CD4-positive, alpha-beta T cell treated with Interleukin-12 subunit alpha and Interleukin-12 subunit beta, for 1 hour (primary cell): ENCODE measurements at regions not wholly inside any gene's neighbourhood (a gene's known extent, or its start where the extent isn't known, plus 50 kb on each side); places are given as distances from the start of the nearest gene placed in this dataset.

ENCODE experiments used
- DNase-seq: peaks from one replicate; pipeline ENCODE4 v3.0.0-alpha.2; 2020

DNA sequence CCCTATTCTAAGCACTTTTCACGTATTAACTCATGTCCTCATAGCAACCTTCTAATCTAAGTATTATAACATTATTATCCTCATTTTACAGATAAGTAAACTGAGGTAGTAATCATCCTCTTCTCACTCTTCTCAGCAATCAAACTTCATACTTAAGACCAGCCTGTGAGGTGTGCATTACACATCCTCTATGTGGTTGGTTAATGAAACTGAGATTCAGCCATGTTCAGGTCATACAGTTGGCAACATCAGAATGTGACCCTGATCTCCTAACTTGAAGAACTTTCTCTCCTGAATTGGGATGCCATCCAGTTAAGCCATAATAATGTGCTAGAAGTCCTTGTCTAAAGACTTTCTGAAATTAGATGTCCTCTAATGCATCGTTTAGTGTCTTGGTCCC lies 275.1 kb upstream of the ANKRD55 start:
- DNase-seq: no peak

DNA sequence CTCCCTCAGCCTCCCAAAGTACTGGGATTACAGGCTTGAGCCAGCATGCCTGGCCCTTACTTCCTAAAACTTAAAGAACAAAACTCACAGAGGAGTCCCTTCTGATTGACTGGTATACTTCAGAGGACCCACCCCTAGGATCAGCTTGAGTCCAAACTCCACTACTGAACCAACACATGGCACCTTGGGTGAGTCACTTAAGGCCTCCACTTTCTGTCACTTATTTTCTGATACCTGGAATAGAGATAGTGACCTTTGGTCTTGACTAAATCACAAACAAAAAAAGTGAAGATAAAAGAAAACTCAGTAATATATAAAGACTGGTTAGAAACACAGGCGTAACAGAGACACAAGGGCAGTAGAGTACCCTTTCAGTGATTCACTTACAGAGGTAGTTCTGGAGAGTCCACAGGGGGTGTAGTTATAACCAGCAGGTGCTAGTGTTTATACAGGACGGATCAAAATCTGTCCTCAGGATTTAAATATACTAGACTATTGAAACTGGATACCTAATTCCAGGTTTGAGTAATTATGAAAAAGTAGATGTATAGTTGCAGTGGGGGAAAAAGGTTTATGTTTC lies 274.3 kb upstream of the ANKRD55 start:
- no peak for DNase-seq

DNA sequence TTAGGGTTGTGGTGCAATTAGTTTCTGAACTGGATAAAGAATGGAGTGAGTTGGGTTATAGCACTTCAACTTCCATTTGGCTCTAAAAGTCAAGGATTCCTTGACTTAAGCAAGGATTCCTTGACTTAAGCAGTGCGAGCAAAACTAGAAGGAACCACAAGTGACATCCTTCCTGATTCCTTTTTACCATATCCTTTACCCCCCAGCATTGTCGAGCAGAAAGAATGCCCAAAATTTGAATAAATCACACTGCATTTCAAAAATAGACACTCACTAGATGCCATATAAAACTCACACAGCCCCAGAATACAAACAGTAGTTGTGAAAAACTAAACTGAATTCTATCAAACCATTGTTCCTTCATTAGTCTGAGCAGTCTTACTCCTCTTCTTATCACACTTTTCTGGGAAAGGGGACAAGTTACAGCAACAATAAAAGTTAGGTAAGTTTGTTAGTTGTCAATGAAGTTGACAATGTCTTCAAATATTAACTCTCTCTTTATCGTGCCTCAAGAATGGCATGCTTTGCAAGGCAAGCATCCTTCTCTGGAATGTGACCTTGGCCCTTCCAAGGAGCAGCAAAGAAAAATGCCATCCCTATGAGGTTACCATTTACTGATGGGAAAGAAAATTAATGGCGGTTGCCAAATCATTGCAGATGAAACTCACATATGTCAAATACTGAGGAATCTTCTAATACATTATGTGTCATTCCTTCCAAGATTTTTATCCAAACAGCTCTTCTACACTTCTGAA lies 273.3 kb upstream of the ANKRD55 start:
- DNase-seq: no peak

DNA sequence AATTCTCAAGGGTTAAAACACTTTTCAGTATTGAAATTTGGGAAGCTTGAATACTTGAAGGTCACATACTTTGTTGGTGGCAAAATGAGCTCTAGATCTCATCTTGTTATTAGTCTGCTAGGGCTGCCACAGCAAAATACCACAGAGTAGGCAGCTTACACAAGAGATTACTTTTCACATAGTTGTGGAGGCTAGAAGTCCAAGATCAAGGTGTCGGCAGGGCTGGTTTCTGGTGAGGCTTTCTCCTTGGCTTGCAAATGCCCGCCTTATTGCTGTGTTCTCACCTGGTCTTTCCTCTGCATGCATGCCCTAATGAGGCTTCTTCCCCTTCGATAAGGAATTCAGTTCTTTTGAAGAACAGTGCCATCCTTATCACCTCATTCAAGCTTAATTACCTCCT lies 270.8 kb upstream of the ANKRD55 start:
- DNase-seq: no peak

DNA sequence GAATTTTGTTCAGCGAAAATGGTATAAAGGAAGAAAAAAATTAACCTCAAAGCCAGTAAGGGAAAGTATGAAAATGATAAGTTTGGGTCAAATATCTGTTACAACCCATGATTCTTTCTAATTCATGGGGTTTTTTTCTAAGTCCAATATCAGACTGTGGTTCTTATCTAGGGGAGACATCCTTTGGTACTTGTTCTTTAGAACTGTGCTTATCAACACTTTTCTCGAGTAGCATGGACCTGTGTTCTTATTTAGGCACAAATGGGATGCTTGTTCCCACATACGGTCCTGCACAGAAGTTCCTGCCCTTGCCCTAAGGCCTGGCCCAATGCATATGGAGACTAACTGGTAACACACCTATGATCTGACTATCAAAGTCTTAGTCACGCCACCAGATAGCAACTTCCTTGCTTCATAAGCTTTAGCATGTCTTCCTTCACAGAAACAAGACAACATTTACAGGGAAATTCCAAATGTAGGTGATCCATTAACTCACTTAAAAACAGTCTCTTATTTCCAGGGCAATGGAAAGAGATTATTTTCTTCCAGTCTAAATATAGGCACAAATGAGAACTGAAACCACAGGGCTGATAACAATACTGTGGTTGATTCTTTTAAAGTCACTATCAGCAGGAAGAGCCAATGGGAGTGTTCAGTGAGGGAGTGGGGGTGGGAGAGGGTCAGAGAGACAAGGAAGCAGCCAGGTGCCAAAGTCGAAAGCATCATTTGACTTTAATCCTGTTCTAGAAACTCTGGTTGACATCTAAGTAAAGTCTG lies 268.8 kb upstream of the ANKRD55 start:
- no peak for DNase-seq

DNA sequence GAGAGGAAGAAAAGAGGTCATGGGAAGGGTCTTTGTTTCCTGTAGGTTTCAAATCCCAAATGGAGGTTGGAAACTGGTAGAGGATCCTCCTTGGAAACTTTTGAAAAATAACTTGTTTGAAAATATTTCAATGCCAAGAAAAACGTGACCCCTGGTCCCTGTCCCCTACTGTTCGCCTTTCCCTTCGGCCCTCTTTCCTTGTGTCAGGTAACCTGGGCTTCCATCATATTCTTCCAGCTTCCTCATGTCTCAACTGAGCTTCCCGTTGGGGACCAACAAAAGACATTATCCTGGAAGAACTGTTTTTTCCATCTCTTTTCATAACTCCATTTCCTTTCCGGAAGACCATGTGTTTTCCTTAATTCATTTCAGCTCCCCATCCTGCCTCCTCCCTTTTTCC lies 266.8 kb upstream of the ANKRD55 start:
- no peak for DNase-seq

DNA sequence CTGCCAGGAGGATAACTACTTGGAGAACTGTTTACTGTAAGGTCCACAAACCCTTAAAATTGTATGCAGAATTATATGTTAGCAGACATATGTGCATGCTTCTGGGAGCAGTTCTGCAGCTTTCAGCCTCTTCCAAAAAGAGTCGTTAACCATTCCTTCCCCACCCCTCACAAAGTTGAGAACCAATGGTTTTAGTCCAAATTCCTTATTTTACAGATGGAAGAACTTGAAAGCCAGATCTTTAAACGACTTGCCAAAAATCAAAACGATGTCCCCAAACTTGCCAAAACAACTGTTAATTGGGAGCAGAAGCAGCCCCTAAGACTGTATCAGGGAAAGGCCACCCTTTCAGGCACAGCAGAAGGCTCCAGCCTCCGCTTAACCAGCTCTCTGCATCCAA lies 266.4 kb upstream of the ANKRD55 start:
- DNase-seq: no peak

DNA sequence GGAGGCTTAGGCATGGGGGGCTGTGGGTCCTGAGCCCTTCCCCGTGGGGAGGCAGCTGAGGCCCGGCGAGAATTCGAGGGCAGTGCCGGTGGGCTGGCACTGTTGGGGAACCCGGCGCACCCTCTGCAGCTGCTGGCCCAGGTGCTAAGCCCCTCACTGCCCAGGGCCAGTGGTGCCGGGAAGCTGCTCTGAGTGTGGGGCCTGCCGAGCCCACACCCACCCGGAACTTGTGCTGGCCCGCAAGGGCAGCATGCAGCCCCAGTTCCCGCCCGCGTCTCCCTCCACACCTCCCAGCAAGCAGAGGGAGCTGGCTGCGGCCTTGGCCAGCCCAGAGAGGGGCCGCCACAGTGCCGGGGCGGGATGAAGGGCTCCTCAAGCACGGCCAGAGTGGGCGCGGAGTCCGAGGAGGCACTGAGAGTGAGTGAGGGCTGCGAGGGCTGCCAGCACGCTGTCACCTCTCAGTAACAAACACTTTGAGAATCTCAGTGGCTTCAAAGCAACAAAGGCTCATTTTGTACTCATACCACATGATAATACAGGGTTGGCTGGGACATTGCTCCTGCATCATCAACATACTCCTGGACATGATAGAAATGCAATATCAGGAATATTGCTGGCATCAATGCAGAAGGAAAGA lies 265.7 kb upstream of the ANKRD55 start:
- no peak for DNase-seq

DNA sequence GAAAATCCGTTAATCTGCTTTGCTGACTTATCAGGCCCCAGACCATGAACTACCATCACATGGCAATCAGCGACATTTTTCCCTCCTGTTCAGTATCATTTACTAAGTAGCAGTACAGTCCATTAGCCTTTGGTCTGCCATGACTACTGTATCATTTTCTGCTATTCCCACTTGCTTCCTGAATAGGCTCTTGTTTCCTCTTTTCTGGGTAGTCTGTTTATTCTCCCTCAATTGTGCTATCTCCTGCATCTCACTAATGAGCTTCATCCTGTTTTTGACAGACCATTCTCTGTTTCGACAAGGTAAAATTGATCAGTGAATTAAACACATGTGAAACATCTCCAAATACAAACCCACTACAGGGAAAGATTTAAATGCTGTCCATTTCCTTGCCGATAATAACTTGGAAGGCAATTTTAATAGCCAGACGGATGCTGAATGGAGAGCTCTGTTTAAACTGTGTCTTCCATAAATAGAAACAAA lies 263.5 kb upstream of the ANKRD55 start:
- DNase-seq: no peak

DNA sequence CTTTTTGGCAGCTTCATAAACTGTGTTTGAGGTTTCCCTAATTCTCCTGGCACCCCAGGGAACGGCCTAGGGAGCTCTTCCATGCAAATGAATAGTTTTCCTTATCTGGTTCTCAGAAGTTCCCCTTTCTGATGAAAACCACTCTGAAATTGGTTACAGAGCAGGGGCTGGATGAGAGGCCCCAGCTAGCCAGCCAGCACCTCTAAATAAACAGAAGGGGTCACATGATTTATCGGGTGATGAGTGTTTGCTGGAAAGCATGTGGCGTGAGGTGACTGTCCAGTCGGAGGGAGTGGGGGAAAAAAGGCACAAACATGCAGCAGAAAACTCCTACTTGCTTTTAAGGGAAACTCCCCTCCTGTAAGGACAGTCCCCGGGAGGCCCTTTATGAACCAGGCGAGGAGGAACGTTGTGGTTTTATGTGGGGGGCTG lies 261.2 kb upstream of the ANKRD55 start:
- DNase-seq: no peak

DNA sequence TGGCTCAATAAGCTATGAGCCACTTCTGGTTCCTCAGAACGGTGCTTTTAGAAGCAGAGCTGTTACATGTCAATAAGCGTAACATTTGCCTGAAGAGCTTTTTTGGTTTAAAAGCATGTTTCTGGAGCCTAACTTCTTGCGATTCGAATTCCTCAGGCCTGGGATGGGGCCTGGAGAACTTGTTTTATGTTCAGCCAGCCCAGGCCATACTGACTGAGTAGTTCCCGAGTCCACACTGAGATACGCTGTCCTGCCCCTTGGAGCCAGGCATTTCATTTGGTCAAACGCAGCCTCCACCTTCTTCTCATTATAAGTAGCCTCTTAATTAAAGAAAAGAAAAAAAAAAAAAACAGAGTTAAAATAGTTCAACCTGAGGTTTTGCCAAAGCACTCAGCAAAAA lies 260.6 kb upstream of the ANKRD55 start:
- DNase-seq: no peak

DNA sequence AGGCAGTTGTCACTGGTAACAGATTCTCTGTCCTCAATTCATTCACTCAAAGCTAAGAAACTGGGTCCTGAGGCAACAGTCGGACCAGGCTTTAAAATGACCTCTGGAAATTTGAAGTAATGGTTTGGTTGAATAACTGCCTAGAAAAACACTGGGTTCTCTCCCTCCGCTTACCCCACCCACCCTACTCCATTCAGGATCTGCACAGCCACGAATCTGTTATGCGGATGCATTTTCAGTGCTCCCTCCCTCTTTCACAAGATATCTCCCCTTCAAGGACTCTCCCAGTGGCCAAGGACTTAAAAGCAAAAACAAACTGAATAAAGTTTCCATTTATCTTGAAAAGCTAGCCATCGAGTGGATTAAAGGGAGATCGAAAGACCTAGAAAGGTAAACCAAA lies 260.2 kb upstream of the ANKRD55 start:
- DNase-seq: no peak

DNA sequence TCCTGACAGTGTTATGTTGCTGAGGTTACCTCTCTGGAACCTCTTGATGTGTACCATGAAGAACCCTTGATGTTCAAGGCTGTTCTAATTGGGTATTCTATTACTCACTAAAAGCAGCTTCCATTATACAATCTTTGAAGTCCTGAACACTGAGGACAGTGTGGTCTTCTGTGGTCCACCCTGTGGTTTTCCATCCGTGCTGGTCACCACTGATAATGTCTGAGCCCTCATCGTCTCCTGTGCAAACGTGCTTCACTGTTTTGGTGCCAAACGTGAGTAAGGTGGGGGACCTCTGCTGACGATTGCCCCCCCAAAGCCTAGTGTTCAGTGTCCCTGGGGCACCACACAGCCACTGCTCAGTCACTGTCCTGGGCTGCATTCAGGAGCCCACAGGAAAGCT lies 259.7 kb upstream of the ANKRD55 start:
- DNase-seq: no peak

DNA sequence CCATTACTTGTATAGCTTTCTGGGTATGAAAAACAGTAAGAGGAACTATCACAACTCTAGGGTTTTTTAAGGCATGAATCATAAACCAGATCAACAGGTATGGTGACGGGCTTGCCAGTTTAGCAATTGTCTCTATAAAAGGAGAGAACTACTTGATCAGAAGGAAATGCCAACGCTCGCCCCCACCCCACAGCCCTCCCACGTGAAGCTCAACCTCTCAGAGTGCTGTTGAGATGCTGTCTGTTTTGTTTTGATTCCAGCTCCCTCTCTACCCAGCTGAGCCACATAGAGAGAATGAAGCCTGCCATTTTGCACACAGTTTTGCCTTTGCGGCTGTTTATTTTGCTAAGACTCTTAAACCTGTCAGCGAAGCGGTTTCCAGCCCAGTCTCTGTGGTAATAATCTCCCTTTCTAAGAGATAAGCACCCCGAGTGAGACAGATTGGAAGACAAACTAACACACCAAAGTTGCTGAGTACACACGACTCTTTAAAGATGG lies 257.9 kb upstream of the ANKRD55 start:
- no peak for DNase-seq

DNA sequence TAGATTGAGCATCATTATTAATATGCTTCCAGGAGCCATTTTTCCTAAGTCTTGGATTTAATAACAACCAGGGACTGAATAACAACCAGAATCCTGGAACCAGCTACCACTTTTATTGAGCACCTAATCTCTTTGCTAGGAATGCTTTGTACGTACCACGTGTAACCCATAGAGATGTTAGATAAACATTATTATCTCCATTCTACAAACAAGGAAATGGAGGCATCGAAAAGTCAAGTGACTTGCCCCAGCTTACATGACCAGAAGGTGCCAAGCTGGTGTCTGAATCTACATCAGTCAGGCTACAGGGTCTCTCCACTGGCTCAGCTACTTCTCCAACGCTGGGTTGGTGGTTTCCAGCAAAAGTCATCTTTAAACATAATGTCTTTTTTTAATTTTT lies 256.1 kb upstream of the ANKRD55 start:
- no peak for DNase-seq

DNA sequence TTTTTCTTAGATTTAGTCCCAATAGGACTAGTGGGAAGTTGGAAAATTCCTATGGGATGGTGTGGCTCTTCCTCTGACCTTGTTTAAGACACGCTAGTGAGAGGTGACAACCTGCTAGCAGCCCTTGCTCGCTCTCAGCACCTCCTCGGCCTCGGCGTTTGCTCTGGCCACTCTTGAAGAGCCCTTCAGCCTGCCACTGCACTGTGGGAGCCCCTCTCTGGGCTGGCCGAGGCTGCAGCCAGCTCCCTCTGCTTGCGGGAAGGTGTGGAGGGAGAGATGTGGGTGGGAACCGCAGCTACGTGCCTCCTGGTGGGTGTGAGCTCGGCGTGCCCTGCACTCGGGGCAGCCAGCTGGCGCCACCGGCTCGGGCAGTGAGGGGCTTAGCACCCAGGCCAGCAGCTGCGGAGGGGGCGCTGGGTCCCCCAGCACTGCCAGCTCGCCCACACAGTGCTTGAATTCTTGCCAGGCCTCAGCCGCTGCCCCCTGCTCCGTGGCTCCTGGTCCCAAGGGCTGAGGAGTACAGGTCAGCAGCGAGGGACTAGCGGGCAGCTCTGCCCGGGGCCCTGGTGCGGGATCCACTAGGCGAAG lies 254.5 kb upstream of the ANKRD55 start:
- DNase-seq: no peak

DNA sequence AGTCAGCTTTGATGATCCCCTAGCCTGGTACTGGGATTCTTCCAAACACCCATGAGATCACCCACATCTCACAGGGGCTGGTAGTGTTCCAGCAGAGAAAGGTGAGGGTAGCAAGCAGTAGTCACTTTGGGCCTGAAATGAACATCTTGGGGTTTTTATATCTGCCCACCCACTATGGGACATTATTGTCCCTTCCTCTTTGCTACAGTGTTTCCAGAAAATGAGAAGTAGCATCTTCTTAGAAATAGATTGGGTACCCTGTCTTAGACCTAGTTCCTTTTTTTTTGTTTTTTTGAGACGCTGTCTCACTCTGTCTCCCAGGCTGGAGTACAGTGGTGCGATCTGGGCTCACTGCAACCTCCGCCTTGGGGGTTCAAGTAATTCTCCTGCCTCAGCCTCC lies 249.2 kb upstream of the ANKRD55 start:
- no peak for DNase-seq

DNA sequence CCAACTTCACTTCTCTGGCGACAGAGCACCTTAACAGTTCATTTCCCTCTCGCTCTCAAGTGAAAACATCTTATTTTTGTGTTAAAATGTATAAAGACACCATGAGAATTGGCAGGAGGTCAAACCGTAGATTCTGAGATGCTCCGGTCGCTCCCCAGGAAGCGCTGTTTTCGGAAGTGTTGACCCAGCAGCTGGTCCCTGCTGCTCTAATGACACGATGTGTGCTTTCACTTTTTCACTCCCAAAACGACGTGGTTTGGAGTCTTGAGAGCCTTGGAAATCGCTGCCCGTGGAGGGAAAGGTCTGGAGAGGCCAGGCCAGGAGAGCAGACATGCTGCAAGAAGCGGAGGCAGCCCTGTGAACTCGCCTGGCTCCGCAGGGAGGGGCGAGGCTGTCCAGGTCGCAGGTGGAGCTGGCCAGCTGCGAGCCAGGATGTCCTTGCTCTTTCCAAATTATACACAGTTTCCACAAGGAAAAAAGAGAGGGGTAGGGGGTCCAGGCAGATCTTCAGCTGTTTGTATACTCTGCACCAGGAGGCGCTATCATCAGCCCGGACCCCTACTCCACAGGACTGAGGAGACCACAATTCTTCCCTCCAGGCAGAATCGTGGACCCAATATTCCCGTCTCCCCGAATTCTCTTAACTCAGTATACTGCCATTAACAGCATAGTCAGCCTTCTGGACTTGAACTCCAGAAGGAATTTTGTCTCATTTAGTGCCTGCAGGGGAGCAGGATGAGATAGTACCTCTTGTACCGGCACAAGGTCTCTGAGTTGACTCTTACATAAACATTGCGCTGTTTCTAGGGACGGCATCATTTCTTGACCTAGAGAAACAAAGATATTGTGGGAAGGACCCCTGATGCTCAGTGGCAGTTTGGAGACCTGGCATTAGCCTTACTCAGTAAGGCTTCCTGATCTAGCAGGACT lies 248.6 kb upstream of the ANKRD55 start:
- no peak for DNase-seq

DNA sequence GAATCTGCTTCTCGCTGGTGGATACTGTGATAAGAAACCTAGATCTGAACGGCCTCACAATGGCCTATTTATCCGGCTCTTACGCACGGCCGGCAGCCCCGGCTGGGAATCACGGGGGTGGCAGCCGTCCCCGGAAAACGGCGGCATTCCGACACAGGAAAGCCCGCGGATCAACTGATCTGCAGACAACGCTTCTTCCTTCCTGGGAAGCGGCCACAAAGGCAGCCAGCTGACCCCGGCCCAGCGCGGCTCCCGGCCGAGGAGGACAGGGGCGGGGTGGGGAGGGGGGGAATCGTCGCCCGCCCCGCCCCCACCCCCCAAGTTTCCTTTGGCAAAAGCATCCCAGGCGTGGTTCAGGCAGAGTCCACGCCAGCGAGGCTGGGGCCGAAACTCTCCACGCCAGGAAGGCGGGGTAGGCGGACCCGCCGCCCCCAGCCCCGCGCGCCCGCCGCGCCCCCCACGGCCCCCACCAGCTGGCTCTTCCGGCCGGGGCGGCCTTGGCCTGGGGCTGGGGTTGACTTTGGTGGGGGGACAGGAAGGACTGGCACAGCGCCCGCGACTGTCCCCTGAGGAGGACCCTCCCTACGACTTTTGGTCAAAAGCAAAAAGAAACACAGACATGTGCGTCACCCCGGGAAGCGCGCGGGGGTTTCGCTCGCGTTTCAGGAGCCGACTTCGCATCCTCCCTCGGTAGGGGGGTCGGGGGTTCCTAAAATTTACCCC lies 247.7 kb upstream of the ANKRD55 start:
- DNase-seq: peak; percentile 46

DNA sequence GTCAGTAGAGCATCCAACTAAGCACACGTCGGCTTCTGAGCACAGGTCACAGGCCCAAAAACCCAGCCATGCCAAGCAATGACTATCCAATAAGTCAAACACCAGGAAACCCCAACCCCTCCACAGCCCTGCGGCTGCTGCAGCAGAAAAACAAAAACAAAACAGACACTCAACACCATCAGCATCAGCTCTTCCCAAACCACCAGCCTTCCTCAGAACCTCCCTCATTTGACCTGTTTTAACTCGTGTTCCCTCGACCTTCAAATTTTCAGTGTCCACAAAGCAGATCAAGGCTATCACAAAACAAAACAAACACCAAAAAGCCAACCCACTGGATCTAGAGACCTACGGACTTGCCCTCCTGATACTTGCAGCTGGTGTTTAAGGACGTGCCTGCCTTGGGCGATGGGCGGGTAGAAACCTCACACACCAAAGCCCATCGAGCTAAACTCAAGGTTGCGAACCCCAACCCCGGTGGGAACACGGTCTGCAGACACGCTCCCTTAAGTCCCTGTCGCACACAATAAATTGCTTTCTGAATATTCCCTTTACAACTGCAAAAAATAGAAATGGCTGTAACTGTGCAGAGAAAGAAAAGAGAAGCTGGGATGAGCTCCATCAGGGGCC lies 247.1 kb upstream of the ANKRD55 start:
- DNase-seq: peak; percentile 52

DNA sequence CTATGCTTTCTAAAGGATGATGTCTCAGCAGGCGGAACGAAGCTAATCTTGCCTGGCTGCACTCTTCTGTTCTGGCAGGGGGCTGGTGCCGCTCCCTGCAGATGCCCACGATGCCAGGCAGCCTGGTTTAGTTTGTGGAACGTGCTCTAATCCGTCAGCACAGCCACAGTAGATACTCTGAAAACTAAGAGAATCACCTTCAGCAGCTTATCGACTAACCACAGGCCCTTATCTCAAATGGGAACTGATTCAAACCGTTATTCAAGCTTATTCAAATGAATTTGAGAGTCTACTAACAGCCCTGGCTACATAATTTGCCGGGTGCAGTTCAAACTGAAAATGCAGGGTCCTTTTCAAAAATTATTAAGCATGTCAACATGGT lies 246.6 kb upstream of the ANKRD55 start:
- no peak for DNase-seq
